HG03457 (cell line): ENCODE measurements at regions not wholly inside any gene's neighbourhood (a gene's known extent, or its start where the extent isn't known, plus 50 kb on each side); places are given as distances from the start of the nearest gene placed in this dataset.
"Not testable (repeated sequence)": the region's sequence is repeated elsewhere in the genome, so short reads cannot be mapped to it uniquely, and the experiment has no call there.

Source experiments
- ATAC-seq: cut with Tn5 transposase; IDR thresholded peaks from one replicate; pipeline ENCODE4 v1.9.1; 2021; ENCODE audit warnings: moderate number of reproducible peaks; ENCODE audit not compliant: unreplicated experiment

DNA sequence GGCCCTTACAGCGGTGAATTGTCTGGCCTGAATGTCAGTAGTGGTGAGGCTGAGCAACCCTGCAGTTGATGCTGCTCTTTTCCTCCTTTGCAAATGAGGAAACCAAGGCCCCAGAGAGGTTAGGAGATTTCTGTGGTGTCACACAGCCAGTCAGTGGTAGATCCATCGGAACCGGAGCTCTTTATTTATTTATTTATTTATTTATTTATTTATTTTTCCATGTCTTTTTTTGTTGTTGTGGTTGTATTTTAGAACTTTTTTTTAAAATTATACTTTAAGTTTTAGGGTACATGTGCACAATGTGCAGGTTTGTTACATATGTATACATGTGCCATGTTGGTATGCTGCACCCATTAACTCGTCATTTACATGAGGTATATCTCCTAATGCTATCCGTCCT is 368.4 kb upstream of the CLINT1 start:
- ATAC-seq = not testable (repeated sequence)

DNA sequence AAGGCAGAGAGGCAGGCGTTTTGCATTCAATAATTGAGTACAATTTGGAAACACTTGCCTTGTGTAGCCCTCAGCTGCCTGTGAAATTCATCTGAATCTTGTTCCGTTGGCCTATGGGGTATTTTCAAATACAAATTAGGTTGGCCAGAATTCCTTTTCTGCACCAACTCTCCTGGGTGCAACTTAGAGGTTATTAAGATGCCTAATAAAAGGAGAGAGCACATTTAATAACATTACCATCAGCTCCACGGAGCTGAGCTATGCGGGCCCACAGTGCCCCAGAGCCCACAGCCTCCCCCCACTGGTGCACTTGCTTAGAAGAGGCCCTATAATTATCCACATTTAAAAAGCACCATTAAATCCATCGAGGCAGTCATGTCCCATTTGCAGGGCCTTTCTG is 367.6 kb upstream of the CLINT1 start:
- ATAC-seq = no peak

DNA sequence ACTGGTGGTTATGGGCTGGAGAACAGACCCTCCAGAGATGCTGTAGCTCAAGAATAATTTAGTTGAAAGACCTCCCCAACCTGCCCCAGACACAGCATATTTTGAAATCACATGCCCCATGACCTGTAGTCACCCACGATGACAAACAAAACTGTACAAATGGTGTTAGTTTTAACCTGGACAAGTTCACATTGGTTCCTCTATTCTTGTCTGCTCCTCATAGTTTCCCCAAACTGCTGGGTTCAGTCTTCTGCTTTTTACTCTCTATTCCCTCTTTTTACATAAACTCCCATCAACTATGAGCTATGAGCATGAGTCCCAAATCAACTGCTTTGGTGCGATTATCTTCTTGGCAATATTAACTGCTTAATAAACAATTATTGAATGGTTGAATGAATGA is 365.3 kb upstream of the CLINT1 start:
- ATAC-seq = no peak

DNA sequence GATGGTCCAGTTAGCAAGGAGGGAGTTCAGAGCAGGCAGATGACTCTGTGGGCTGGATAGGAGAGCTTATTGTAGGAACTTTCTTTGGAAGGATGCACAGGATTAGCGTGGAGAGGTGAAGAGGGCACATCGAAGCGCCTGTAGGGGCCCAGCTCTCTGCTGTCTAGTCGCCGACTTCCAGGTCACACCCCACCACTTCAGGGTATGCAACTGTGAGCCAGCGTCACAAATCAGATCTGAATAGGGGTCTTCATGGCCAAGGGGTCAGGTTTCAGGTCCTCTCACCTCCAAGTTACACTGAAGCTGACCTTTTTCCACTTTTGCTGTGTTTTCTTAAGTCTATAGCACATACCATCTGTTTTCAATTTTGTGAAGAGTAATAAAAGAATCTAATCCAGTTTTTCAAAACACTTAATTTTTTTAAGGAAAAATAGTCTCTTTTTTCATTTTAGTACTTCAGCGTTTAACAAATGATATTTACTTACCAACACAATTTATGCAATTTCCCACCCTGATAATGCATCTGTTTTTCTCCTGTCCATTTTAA is 364.2 kb upstream of the CLINT1 start:
- no peak for ATAC-seq

DNA sequence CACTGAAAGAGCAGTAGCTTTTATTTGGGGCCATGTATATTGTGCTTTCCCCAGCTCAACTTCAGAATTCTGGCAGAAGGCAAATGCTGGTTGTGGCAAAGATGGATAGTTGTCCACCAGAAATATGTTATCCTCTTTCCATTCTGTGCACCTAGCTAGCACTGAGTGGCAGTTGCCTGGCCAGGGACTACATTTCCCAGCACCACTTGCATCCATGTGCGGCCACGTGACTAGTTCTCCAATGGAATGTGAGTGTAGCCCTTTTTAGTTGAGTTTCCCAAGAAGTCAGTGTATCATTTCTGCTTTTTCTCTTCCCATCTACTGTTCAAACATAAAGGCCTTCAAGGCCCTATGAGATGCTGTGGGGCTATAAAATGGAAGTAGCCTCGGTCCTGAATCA is 354.0 kb upstream of the CLINT1 start:
- no peak for ATAC-seq

DNA sequence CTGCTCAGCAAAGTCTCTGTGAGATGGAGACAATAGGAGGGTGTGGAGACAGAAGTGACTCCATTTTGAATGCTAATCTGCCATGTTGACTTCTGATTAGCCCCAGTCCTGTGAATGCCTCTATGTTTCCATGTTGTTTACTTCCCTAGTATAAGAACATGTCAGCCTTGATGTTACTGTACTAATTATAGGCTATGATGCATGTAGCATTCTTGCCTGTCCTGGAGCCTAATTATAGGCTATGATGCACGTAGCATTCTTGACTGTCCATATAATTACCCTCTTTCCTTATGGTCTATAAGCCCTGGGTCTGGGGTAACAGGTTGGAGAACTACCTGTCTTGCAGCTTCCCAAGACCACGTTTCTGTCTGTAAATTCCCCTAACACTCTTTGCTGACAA is 353.3 kb upstream of the CLINT1 start:
- no peak for ATAC-seq

DNA sequence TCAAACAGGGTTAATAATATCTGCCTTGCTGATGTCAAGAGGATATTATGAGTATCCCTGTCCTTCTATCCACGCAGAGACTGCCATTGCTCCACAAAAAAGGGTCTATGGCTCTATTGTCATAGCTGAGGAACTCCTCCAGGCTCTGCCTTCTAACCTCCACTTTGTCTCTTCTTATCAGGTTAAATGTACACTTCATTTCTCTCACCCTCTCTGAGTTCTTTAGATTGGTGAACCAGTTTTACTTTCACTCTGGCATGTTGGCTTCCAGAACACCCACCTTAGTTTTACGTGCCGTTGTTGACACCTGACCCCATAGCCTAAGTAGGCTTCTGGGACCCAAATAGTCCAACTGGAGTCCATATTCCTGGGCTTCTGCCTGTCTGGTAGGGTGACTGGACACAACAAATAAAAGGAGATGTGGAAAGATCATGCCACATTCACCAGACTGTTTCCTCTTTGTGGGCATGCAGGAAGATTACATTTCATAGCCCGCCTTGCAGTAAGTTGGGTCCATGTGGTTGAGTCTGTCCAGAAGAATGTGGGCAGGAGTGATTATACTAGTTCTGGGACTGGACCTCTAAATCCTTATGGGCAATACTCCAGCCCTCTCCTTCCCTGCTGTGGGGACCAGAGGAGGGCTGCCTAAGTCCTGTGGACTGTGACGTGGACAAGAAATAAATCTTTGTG is 350.4 kb upstream of the CLINT1 start:
- no peak for ATAC-seq

DNA sequence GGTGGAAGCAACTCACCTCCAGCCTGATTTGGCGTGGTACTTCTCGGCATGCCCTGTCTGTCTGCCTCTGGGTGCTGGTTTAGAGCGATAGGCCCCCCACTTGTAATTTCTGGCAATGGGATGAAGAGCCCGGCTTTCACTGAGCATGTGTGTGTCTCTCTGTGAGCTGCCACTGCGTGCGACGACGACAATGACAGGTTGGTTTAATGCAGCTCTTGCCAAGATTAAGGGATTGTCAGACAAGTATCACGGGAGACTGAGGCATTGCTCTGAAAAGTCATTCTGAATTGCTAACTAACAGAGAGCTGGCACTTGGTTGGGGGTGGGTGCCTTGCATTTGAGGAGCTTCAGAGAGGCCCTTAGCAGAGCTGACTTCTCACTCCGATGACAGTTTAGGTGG is 348.8 kb upstream of the CLINT1 start:
- no peak for ATAC-seq

DNA sequence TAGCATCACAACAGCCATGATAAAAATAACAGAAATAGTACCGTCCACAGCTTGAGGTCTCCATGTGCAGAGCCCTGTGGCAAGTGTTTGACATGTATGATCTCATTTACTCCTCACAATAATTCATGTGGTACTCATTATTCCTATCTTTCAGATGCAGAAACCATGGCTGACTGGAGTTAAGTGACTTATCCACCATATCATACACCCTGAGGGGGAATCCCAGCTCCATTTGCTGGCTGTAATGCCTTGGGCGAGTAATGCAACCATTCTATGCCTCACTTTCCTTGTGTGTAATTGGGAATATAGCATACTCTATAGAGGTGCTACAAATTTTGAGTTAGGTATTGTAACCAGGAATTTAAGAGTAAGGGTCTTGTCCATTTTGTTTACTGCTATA is 347.0 kb upstream of the CLINT1 start:
- no peak for ATAC-seq

DNA sequence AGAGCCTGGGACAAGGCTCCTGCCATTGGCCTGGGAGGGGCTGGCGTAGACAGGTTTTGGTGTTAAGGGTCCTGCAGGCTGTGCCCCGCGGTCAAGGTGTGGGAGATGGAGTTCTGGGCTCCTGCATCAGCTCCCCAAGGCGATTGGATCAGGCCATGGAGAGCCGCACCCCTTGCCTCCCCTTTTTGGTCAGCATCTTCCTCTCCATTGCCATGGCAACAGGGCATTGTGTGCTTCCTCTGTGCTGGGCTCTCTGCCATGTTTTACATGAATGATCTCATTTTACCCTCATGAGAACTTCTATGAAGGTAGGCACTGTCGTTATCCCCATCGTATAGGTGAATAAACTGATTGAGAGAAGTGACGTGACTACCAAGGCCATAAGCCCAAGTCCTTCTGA is 344.3 kb upstream of the CLINT1 start:
- no peak for ATAC-seq

DNA sequence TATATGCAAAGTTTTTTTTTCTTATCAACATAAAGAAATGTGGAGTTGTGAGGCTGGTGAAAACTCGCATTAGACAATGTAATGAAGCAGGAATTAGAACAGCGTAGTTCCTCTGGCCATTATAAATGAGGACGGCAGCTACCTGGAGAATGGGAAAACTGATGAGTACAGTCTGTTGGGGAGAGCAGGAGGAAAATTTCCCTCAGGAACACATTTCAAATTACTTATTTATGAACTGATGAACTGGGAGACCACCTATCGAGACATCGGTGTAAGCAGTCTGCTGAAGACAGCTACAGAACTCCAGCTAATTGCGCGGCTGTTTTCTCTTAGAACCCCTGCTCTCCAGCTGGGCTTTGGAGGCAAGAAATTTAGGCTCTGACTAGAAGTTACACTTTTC is 343.9 kb upstream of the CLINT1 start:
- no peak for ATAC-seq

DNA sequence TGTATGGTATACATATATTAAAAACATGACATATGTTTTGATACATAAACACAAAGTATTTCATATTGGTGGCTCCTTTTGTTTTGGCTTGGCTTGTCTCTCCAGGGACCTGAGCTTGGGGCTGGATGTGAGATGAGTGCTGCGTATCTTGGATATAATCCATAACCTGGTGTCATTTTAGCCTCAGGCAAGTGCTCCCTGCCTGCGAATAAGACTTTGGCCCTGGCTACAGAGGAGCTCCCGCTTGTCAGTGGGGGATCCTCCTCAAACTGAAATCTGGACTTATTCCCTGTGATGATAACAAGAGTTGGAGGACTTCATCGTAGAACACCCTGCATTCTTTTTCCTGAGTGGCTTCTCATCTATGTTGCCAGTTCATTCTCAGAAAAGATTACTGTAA is 341.7 kb upstream of the CLINT1 start:
- ATAC-seq = no peak

DNA sequence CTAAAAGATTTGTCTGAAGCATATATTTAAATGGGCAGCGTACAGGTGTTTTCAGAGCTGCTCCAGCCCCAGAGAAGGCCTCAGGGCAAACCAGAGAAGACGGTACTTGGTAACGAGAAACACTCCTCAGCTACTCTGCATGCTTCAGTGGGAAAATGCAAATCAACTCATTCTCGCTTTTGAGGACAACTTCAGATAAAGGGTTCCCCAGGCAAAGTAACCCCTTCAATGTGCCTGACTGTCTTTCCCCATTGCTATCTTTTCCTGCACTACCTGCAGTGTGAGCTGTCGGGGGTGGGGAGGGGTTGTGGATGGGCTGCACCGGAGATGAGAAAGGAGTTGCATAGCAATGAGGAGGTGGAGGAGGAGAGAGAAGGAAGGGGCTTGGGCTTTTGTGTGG is 339.7 kb upstream of the CLINT1 start:
- peak; percentile 97 for ATAC-seq

DNA sequence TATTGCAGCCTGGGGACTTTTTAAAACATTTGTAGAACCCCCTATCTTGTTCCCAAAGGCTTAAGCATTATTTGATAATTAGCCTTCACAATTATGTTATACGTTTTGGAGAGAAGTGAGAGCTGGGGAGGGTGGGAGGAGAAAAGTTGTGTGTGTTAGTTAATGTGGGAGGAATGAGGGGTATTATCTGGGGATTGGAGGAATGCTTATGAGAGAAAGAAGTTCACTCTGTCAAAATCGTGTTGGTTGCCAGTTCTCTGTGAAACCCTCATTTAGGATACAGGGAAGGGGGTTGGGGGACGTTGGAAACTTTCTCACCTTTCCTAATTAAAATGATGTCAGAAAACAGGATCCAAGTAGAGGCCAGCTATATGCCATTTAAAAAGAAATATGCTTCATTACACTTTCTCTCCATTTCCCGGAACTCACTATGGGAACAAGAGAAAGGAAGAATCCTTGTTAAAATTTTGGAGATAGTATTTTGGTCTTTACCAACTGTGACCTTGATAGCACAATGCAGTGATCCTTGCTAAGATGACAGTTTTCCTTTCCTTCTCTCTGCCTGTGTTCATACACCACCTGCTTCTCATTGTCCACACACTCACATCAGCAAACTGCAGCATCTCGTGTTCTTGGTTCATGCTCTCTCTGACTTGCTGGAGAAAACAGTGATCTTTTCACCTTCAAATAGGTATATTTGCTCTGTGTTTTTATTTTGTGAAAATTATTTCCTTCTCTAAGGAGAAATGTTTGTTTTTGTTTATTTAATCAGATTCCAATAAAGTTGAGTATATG is 336.7 kb upstream of the CLINT1 start:
- no peak for ATAC-seq

DNA sequence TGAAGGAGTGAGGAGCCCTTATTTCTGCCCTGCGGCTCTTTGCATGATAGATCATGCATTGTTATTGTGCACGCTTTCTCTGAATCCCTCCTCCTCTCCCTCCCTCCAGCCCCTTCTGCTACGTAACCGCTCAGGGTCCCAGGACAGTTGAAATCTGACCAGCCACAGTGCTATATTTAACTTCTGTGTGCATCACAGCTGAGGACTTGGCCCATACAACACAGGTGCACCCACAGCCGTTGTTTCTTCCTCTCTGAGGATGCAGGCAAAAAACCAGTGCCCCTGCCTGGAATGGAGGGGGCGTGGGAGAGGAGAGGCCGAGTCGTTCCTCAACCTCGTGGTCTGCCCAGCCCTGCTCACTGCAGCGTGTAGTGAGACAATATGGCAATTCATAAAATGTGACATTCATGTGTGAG is 335.6 kb upstream of the CLINT1 start:
- ATAC-seq = no peak

DNA sequence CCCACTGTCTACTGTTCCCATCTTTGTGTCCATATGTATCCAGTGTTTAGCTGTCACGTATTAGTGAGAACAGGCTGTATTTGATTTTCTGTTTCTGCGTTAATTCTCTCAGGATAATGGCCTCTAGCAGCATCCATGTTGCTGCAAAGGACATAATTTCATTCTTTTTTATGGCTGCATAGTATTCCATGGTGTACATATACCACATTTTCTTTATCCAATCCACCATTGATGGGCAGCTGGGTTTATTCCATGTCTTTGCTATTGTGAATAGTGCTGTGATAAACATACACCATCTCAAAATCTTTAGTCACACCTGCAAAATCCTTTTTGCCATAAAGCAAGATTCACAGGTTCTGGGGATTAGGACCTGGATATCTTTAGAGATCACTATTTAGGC is 334.4 kb upstream of the CLINT1 start:
- ATAC-seq = not testable (repeated sequence)

DNA sequence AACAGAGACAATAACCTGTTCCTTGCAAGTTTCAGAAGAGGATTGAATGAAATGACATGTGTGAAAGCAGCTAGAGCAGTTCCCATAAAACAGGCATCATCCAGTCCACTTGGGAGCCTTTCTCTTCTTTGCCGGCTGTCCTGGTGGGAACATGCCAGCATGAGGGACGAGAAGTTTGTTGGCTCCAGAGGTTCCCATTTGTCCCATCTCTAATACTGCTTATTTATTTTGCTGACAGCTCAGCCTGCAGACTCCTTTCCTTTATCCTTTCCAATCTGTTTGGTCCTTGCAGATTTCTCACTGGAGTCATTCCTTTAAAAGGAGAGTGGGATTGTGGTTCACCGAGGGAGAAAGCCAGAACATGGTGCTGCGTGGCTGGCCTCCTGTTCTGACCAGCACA is 321.5 kb upstream of the CLINT1 start:
- ATAC-seq = no peak

DNA sequence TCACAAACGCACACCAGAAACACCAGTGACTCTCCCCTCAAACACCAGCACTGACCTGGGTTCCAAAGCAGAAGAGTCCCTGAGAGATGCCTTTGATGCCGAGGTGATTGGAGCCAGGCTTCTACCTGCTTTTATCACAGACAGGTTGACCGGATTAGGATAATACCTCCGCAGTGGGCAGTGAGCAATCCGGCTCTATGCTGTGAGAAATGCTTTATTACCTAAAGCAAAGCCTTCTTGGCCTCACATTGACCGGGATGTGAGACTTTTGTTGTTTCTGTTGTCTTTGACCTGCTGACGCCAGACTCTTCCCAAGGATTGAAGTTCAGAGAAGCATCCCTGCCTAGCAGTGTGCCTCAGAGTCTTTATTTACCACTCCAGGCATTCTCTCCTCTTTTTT is 320.3 kb upstream of the CLINT1 start:
- no peak for ATAC-seq

DNA sequence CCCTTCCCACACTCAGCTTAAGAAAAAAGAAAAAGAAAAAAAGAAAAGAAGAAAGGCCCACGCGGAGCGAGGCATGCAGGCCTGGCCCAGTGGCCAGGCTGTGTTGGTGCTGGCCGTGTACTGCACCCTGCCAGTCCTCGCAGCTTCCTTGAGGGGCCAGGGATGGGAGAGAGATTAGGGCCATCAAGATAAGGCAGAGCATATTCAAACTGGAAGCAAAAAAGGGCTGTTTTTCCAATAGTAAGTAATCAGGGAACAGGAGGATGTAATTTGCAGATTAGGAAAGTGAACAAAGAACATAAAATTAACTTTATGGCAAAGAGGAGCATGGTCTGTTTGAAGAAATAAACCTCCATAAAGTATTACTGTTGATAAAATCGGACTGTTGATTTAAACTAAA is 319.6 kb upstream of the CLINT1 start:
- no peak for ATAC-seq

DNA sequence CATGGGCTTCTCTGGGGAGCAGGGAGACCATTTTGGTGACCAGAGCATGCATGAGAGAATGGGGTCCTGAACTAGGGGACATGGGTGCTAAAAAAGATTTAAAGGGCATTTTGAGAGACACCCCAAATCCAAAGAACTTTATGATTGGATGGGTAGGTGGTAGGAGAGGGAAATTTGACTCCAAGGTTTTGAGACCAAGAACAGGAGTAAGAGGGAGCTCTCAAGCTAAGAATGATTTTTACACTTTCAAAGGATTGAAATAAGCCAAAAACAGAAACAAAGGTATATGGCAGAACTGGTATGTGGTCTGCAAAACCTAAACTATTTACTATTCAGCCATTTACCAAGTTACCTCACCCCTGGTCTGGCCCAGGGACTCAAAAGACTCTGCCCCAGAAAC is 318.2 kb upstream of the CLINT1 start:
- ATAC-seq = no peak

DNA sequence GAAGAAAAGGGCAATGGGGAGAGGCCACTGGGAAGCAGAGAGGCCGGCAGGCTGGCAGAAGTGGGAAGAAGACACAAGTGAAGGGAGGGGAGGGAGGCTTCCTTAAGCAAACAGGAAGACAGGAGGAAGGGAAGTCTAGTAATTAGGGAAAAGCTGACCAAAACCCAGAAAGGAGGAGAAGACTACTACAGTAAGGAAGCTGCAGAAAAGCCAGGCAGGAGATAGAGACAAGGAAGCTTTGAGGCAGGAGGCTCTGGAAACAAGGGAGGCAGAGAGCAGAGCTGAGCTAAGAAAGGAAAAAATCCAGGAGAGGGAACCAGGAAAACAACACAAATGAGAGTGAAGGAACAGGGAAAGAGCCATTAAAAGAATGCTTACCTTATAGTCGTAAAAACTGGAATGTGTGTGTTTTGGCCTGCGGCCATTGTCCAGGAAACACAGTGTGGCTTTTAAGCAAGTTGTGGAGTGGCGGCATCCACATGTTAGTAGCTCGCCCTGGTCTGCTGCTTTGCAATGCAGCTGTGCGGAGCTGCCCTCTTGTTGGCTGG is 317.1 kb upstream of the CLINT1 start:
- no peak for ATAC-seq
